GM19468 (cell line): ENCODE measurements at regions not wholly inside any gene's neighbourhood (a gene's known extent, or its start where the extent isn't known, plus 50 kb on each side); places are given as distances from the start of the nearest gene placed in this dataset.

Source experiments
- ATAC-seq: cut with Tn5 transposase; IDR thresholded peaks from one replicate; pipeline ENCODE4 v1.9.1; 2021; ENCODE audit warnings: mild to moderate bottlenecking, moderate library complexity, moderate number of reproducible peaks; ENCODE audit not compliant: unreplicated experiment; ENCODE audit errors: extremely low read depth

- no peak for ATAC-seq
Measured at GRCh38 chr13:64041296-64041695, 2625.6 kb upstream of the PCDH20 start.

GRCh38 chr13:64033921-64034320, 2618.3 kb upstream of the PCDH20 start:
- ATAC-seq = no peak

GRCh38 chr13:64029343-64030093, 2613.9 kb upstream of the PCDH20 start:
- ATAC-seq = no peak

GRCh38 chr13:64028551-64028950, 2612.9 kb upstream of the PCDH20 start:
- ATAC-seq = no peak

GRCh38 chr13:64020126-64020525, 2604.5 kb upstream of the PCDH20 start:
- ATAC-seq = no peak

GRCh38 chr13:64007339-64007738, 2591.7 kb upstream of the PCDH20 start:
- ATAC-seq = no peak

GRCh38 chr13:64000321-64000720, 2584.7 kb upstream of the PCDH20 start:
- no peak for ATAC-seq

GRCh38 chr13:63999614-64000305, 2584.1 kb upstream of the PCDH20 start:
- ATAC-seq = no peak

GRCh38 chr13:63983366-63983765, 2567.7 kb upstream of the PCDH20 start:
- ATAC-seq = no peak

GRCh38 chr13:63979951-63980350, 2564.3 kb upstream of the PCDH20 start:
- no peak for ATAC-seq

GRCh38 chr13:63972328-63972727, 2556.7 kb upstream of the PCDH20 start:
- ATAC-seq = no peak

GRCh38 chr13:63954683-63955082, 2539.0 kb upstream of the PCDH20 start:
- no peak for ATAC-seq

GRCh38 chr13:63948045-63948444, 2532.4 kb upstream of the PCDH20 start:
- no peak for ATAC-seq

GRCh38 chr13:63944911-63945310, 2529.3 kb upstream of the PCDH20 start:
- no peak for ATAC-seq

GRCh38 chr13:63942372-63942771, 2526.7 kb upstream of the PCDH20 start:
- no peak for ATAC-seq

GRCh38 chr13:63938851-63939250, 2523.2 kb upstream of the PCDH20 start:
- no peak for ATAC-seq

- no peak for ATAC-seq
Measured at GRCh38 chr13:63910511-63910910, 2494.9 kb upstream of the PCDH20 start.

- no peak for ATAC-seq
Measured at GRCh38 chr13:63909726-63910375, 2494.2 kb upstream of the PCDH20 start.

GRCh38 chr13:63902141-63902540, 2486.5 kb upstream of the PCDH20 start:
- ATAC-seq = no peak

- ATAC-seq = no peak
Measured at GRCh38 chr13:63901630-63902029, 2486.0 kb upstream of the PCDH20 start.

- no peak for ATAC-seq
Measured at GRCh38 chr13:63900406-63900805, 2484.8 kb upstream of the PCDH20 start.
